ENCODE measurements at regions not wholly inside any gene's neighbourhood (a gene's known extent, or its start where the extent isn't known, plus 50 kb on each side); places are given as distances from the start of the nearest gene placed in this dataset.

DNA sequence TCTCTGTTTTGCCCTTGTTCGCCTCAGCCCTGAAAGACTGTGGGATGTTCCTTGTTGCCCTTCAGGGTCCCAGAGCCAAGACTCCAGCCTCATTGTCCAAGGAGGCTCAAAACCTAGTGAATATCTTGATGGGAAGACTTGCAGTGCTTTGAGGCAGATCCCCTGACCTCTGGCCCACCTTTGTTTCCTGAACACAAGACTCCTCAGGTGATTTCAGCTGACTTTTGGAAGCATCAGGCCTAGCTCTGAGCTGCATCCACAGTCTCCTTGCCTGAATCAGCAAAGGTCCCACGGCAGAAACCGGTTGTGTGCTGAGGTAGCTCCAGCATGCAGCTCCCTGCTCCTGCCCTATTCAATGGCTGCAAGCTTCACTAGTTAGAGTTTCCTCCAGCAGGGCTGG, 159.3 kb upstream of the B3GAT1 start:
- TF ChIP-seq, protein P1, sequence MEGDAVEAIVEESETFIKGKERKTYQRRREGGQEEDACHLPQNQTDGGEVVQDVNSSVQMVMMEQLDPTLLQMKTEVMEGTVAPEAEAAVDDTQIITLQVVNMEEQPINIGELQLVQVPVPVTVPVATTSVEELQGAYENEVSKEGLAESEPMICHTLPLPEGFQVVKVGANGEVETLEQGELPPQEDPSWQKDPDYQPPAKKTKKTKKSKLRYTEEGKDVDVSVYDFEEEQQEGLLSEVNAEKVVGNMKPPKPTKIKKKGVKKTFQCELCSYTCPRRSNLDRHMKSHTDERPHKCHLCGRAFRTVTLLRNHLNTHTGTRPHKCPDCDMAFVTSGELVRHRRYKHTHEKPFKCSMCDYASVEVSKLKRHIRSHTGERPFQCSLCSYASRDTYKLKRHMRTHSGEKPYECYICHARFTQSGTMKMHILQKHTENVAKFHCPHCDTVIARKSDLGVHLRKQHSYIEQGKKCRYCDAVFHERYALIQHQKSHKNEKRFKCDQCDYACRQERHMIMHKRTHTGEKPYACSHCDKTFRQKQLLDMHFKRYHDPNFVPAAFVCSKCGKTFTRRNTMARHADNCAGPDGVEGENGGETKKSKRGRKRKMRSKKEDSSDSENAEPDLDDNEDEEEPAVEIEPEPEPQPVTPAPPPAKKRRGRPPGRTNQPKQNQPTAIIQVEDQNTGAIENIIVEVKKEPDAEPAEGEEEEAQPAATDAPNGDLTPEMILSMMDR (IDR thresholded peaks at IDR 0.05) = no peak
- no peak for TF ChIP-seq POLR2A (IDR thresholded peaks at IDR 0.05)
- no peaks in the 10 kb centered on the region for H3K4me1 ChIP-seq (replicated peaks in 1 of 2)
- H3K36me3 ChIP-seq (replicated peaks in 1 of 2) = no peaks in the 10 kb centered on the region
- H3K4me3 ChIP-seq = no peak overlapping the region
- intact Hi-C loops (cut with DNase I) = no loop called here
- no peak overlapping the region for H3K27ac ChIP-seq
- 68 to 95% (median 82%) methylated on average over 3 of the region's 3 CpGs for WGBS, 4 donors
- H3K9me3 ChIP-seq (replicated peaks in 1 of 3) = no peaks in the 10 kb centered on the region
- no peak for DNase-seq
- H3K27me3 ChIP-seq = no peaks in the 10 kb centered on the region

DNA sequence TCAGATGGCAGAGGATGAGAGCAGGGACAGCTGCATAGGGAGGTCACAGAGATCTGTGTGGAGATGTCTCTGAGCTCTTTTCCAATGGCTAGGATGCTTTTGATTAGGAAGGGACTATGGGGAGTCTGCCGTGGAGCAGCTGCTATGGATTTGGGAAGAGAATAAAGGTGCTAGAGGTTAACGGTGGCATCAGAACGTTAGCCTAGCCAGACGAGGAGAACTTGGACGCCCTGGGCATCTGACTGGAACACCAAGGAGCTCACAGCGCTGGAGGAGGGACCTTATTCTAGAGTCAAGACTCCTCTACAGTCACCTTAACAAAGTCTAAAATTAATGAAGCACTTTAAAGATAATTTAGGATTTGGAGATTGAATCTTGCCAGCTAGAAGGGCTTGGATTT, 157.2 kb upstream of the B3GAT1 start:
- DNase-seq = no peak
- Histone ChIP-seq H3K4me3 (no peak overlapping the region), H3K9me3 (replicated peaks in 1 of 3) (no peaks in the 10 kb centered on the region), H3K4me1 (replicated peaks in 1 of 2) (no peaks in the 10 kb centered on the region), H3K36me3 (replicated peaks in 1 of 2) (no peaks in the 10 kb centered on the region), H3K27me3 (no peaks in the 10 kb centered on the region), H3K27ac (no peak overlapping the region)
- WGBS, 4 donors = 71 to 76% (median 73%) methylated on average over 6 of the region's 6 CpGs
- TF ChIP-seq POLR2A (IDR thresholded peaks at IDR 0.05) = no peak
- TF ChIP-seq, protein P1 (IDR thresholded peaks at IDR 0.05) = no peak
- intact Hi-C loops (cut with DNase I) = no loop called here

DNA sequence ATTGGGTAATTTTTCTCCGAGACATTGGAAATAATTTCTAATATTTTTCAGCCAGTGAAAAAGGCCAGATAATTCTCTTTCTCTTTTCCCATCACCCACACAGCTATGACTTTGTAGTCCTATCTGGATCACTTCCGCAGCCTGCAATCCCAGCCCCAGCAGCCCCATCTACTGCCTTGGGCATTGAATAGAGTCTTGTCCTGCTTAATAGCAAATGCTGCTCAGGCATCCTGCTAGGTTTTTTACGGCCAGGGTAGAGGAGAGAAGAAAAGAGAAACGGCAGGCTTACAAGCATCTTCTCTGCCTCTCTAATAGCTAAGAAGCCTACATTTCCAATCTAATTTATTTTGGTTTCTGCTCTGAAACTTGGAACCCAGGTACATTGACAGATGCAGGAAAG, 154.3 kb upstream of the B3GAT1 start:
- Histone ChIP-seq H3K4me1 (replicated peaks in 1 of 2) (no peaks in the 10 kb centered on the region), H3K9me3 (replicated peaks in 1 of 3) (no peaks in the 10 kb centered on the region), H3K4me3 (no peak overlapping the region), H3K36me3 (replicated peaks in 1 of 2) (no peaks in the 10 kb centered on the region), H3K27me3 (no peaks in the 10 kb centered on the region), H3K27ac (no peak overlapping the region)
- 59 to 66% (median 64%) methylated on average over 4 of the region's 4 CpGs for WGBS, 4 donors
- intact Hi-C loops (cut with DNase I) = no loop called here
- TF ChIP-seq POLR2A (IDR thresholded peaks at IDR 0.05) = no peak
- TF ChIP-seq, protein P1 (IDR thresholded peaks at IDR 0.05) = no peak
- peak in 1 of 7 donors; percentile 40 for DNase-seq

DNA sequence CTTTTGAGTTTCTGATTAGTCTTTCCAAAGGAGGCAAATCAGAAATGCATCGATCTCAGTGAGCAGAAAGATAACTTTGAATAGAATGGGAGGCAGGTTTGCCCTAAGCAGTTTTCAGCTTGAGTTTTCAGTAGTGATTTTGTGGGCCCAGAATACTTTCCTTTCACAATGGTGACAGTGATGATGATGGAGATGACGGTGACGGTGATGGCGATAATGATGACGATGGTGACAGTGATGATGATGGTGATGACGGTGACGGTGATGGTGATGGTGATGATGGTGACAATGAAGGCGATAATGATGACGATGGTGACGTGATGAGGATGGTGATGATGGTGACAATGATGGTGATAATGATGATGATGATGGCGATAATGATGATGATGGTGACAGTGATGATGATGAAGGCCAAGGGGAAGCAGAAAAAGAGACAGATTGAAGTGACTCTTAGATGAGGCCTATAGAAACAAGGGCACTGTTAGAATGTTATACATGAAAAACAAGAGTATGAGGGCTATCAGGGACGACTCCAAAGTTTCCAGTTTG, 153.4 kb upstream of the B3GAT1 start:
- TF ChIP-seq, protein P1 (IDR thresholded peaks at IDR 0.05) = no peak
- no peak for TF ChIP-seq POLR2A (IDR thresholded peaks at IDR 0.05)
- H3K36me3 ChIP-seq (replicated peaks in 1 of 2) = no peaks in the 10 kb centered on the region
- no peak overlapping the region for H3K4me3 ChIP-seq
- intact Hi-C loops (cut with DNase I) = no loop called here
- 72 to 87% (median 80%) methylated on average over 12 of the region's 12 CpGs for WGBS, 4 donors
- no peaks in the 10 kb centered on the region for H3K4me1 ChIP-seq (replicated peaks in 1 of 2)
- peak in 2 of 7 donors; percentile 8 to 14 for DNase-seq
- no peaks in the 10 kb centered on the region for H3K9me3 ChIP-seq (replicated peaks in 1 of 3)
- H3K27me3 ChIP-seq = no peaks in the 10 kb centered on the region
- no peak overlapping the region for H3K27ac ChIP-seq

Measured in adrenal gland (tissue), 9 donors.